ENCODE measurements at regions not wholly inside any gene's neighbourhood (a gene's known extent, or its start where the extent isn't known, plus 50 kb on each side); places are given as distances from the start of the nearest gene placed in this dataset.

GRCh38 chr4:156290811-156291210 is 337.1 kb upstream of the CTSO start:
- TF ChIP-seq, protein P1, sequence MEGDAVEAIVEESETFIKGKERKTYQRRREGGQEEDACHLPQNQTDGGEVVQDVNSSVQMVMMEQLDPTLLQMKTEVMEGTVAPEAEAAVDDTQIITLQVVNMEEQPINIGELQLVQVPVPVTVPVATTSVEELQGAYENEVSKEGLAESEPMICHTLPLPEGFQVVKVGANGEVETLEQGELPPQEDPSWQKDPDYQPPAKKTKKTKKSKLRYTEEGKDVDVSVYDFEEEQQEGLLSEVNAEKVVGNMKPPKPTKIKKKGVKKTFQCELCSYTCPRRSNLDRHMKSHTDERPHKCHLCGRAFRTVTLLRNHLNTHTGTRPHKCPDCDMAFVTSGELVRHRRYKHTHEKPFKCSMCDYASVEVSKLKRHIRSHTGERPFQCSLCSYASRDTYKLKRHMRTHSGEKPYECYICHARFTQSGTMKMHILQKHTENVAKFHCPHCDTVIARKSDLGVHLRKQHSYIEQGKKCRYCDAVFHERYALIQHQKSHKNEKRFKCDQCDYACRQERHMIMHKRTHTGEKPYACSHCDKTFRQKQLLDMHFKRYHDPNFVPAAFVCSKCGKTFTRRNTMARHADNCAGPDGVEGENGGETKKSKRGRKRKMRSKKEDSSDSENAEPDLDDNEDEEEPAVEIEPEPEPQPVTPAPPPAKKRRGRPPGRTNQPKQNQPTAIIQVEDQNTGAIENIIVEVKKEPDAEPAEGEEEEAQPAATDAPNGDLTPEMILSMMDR (IDR thresholded peaks at IDR 0.05): no peak
- TF ChIP-seq POLR2A (IDR thresholded peaks at IDR 0.05): no peak
- TF ChIP-seq POLR2AphosphoS5 (IDR thresholded peaks at IDR 0.05): no peak

Measured in prostate gland (tissue), 2 donors.